ES-I3 (cell line): ENCODE measurements at regions not wholly inside any gene's neighbourhood (a gene's known extent, or its start where the extent isn't known, plus 50 kb on each side); places are given as distances from the start of the nearest gene placed in this dataset.
"Not testable (repeated sequence)": the region's sequence is repeated elsewhere in the genome, so short reads cannot be mapped to it uniquely, and the experiment has no call there.

Experiments used
- H3K36me3 ChIP-seq: 2 replicates; pipeline ENCODE4 v1.6.1; 2013; ENCODE audit warnings: mild to moderate bottlenecking, low read length, control low read depth, moderate library complexity; ENCODE audit not compliant: insufficient read depth
- H3K4me1 ChIP-seq: 2 replicates; pipeline ENCODE4 v1.6.1; 2013; ENCODE audit warnings: mild to moderate bottlenecking, control low read depth, low read length; ENCODE audit not compliant: insufficient read depth
- H3K9ac ChIP-seq: 2 replicates; pipeline ENCODE4 v1.6.1; 2013; ENCODE audit warnings: low read depth, mild to moderate bottlenecking, low read length, moderate library complexity
- H3K9me3 ChIP-seq: 2 replicates; pipeline ENCODE4 v1.6.1; 2013; ENCODE audit warnings: mild to moderate bottlenecking, low read length, moderate library complexity; ENCODE audit not compliant: control insufficient read depth, insufficient read depth

GRCh38 chr15:19992428-19992827 is 549.2 kb downstream of the GOLGA6L6 start:
- no peaks in the 10 kb centered on the region for H3K9me3 ChIP-seq
- no peaks in the 10 kb centered on the region for H3K36me3 ChIP-seq
- no peak overlapping the region for H3K9ac ChIP-seq
- H3K4me1 ChIP-seq: no peaks in the 10 kb centered on the region

- no peaks in the 10 kb centered on the region for H3K9me3 ChIP-seq
- no peaks in the 10 kb centered on the region for H3K4me1 ChIP-seq
- H3K36me3 ChIP-seq: no peaks in the 10 kb centered on the region
- H3K9ac ChIP-seq: no peak overlapping the region
These were observed 553.4 kb downstream of the GOLGA6L6 start for GRCh38 chr15:19988094-19988660.

GRCh38 chr15:19987389-19988048 is 554.1 kb downstream of the GOLGA6L6 start:
- Histone ChIP-seq H3K36me3 (no peaks in the 10 kb centered on the region), H3K4me1 (no peaks in the 10 kb centered on the region), H3K9me3 (no peaks in the 10 kb centered on the region), H3K9ac (no peak overlapping the region)

- Histone ChIP-seq H3K9ac (no peak overlapping the region), H3K4me1 (no peaks in the 10 kb centered on the region), H3K9me3 (no peaks in the 10 kb centered on the region), H3K36me3 (no peaks in the 10 kb centered on the region)
These were observed 557.5 kb downstream of the GOLGA6L6 start for GRCh38 chr15:19984101-19984500.

GRCh38 chr15:19974998-19975397 is 566.6 kb downstream of the GOLGA6L6 start:
- Histone ChIP-seq H3K9me3 (no peaks in the 10 kb centered on the region), H3K9ac (no peak overlapping the region), H3K36me3 (no peaks in the 10 kb centered on the region), H3K4me1 (no peaks in the 10 kb centered on the region)

GRCh38 chr15:19973718-19974117 is 567.9 kb downstream of the GOLGA6L6 start:
- no peaks in the 10 kb centered on the region for H3K36me3 ChIP-seq
- H3K9ac ChIP-seq: no peak overlapping the region
- H3K9me3 ChIP-seq: no peaks in the 10 kb centered on the region
- no peaks in the 10 kb centered on the region for H3K4me1 ChIP-seq

GRCh38 chr15:19972582-19972981 is 569.0 kb downstream of the GOLGA6L6 start:
- H3K36me3 ChIP-seq, H3K9me3 ChIP-seq, H3K9ac ChIP-seq, H3K4me1 ChIP-seq: not testable (repeated sequence)

GRCh38 chr15:19965574-19965973 is 576.0 kb downstream of the GOLGA6L6 start:
- not testable (repeated sequence) for H3K36me3 ChIP-seq, H3K9ac ChIP-seq, H3K4me1 ChIP-seq, H3K9me3 ChIP-seq

- not testable (repeated sequence) for H3K36me3 ChIP-seq, H3K4me1 ChIP-seq, H3K9me3 ChIP-seq, H3K9ac ChIP-seq
These were observed 577.1 kb downstream of the GOLGA6L6 start for GRCh38 chr15:19964480-19964879.

GRCh38 chr15:19956124-19956796 is 585.3 kb downstream of the GOLGA6L6 start:
- Histone ChIP-seq H3K9me3 (no peaks in the 10 kb centered on the region), H3K4me1 (no peaks in the 10 kb centered on the region), H3K36me3 (no peaks in the 10 kb centered on the region), H3K9ac (no peak overlapping the region)

- Histone ChIP-seq H3K9me3 (no peaks in the 10 kb centered on the region), H3K36me3 (no peaks in the 10 kb centered on the region), H3K9ac (no peak overlapping the region), H3K4me1 (no peaks in the 10 kb centered on the region)
These were observed 597.2 kb downstream of the GOLGA6L6 start for GRCh38 chr15:19944261-19944888.

- Histone ChIP-seq H3K4me1 (no peaks in the 10 kb centered on the region), H3K9ac (no peak overlapping the region), H3K9me3 (no peaks in the 10 kb centered on the region), H3K36me3 (no peaks in the 10 kb centered on the region)
These were observed 598.1 kb downstream of the GOLGA6L6 start for GRCh38 chr15:19943515-19943914.

- not testable (repeated sequence) for H3K9ac ChIP-seq, H3K36me3 ChIP-seq, H3K4me1 ChIP-seq, H3K9me3 ChIP-seq
These were observed 638.3 kb downstream of the GOLGA6L6 start for GRCh38 chr15:19903281-19903680.

GRCh38 chr15:19902388-19902787 is 639.2 kb downstream of the GOLGA6L6 start:
- H3K36me3 ChIP-seq, H3K9me3 ChIP-seq, H3K4me1 ChIP-seq, H3K9ac ChIP-seq: not testable (repeated sequence)

- not testable (repeated sequence) for H3K36me3 ChIP-seq, H3K9ac ChIP-seq, H3K9me3 ChIP-seq, H3K4me1 ChIP-seq
These were observed 640.2 kb downstream of the GOLGA6L6 start for GRCh38 chr15:19901414-19901813.
